SU-DHL-6 (cell line): ENCODE measurements at regions not wholly inside any gene's neighbourhood (a gene's known extent, or its start where the extent isn't known, plus 50 kb on each side); places are given as distances from the start of the nearest gene placed in this dataset.

Experiments used
- EZH2phosphoT487 ChIP-seq: fragments of 200-600 bp; sonication (generic), shearing (Covaris generic); conservative IDR thresholded peaks from 2 replicates; pipeline ENCODE4 v1.6.1; 2018; ENCODE audit warnings: mild to moderate bottlenecking, antibody characterized with exemption, low read length, moderate library complexity, mixed read lengths
- TF ChIP-seq, protein P1 (sequence below): fragments of 200-600 bp; sonication (generic); IDR thresholded peaks from one replicate; pipeline ENCODE4 v1.5.1; 2017; ENCODE audit warnings: antibody characterized with exemption, mild to moderate bottlenecking, low read length, moderate library complexity; ENCODE audit not compliant: insufficient read depth, poor library complexity, severe bottlenecking

- TF ChIP-seq EZH2phosphoT487 = no peak
- TF ChIP-seq, protein P1, sequence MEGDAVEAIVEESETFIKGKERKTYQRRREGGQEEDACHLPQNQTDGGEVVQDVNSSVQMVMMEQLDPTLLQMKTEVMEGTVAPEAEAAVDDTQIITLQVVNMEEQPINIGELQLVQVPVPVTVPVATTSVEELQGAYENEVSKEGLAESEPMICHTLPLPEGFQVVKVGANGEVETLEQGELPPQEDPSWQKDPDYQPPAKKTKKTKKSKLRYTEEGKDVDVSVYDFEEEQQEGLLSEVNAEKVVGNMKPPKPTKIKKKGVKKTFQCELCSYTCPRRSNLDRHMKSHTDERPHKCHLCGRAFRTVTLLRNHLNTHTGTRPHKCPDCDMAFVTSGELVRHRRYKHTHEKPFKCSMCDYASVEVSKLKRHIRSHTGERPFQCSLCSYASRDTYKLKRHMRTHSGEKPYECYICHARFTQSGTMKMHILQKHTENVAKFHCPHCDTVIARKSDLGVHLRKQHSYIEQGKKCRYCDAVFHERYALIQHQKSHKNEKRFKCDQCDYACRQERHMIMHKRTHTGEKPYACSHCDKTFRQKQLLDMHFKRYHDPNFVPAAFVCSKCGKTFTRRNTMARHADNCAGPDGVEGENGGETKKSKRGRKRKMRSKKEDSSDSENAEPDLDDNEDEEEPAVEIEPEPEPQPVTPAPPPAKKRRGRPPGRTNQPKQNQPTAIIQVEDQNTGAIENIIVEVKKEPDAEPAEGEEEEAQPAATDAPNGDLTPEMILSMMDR = no peak
These were observed 307.2 kb upstream of the SFSWAP start for GRCh38 chr12:131403676-131404075.
